Gastroesophageal sphincter (tissue), 3 donors: ENCODE measurements at regions not wholly inside any gene's neighbourhood (a gene's known extent, or its start where the extent isn't known, plus 50 kb on each side); places are given as distances from the start of the nearest gene placed in this dataset.

Experiments
- CTCF ChIP-seq, 4 experiments: fragments of 200-600 bp in 2 of 4; fragments of 450-650 bp in 2 of 4; sonication (generic) in 1 of 4; IDR thresholded peaks; one replicate each; pipeline ENCODE4 v1.5.1; 2017 to 2019; ENCODE audit warnings: antibody characterized with exemption in 4 of 4, mild to moderate bottlenecking in 2 of 4, moderate library complexity in 2 of 4
- POLR2A ChIP-seq, 2 donors: fragments of 450-650 bp; IDR thresholded peaks; one replicate each; pipeline ENCODE4 v1.6.1; 2017; ENCODE audit warnings: antibody characterized with exemption in 2 of 2, mild to moderate bottlenecking in 2 of 2, moderate library complexity in 1 of 2

- TF ChIP-seq CTCF (IDR thresholded peaks at IDR 0.05): no peak
- TF ChIP-seq POLR2A (IDR thresholded peaks at IDR 0.05): no peak
Measured at GRCh38 chr5:130923543-130924124, 241.4 kb downstream of the HINT1 start.
